ENCODE measurements at regions not wholly inside any gene's neighbourhood (a gene's known extent, or its start where the extent isn't known, plus 50 kb on each side); places are given as distances from the start of the nearest gene placed in this dataset.

- Mint-ChIP-seq H3K9me3 (no peaks in the 10 kb centered on the region), H3K27ac (no peak overlapping the region), H3K36me3 (no peaks in the 10 kb centered on the region), H3K4me3 (no peak overlapping the region), H3K4me1 (no peaks in the 10 kb centered on the region)
- DNase-seq (ENCODE audit: low spot score in 2 of 2) (no peak), ATAC-seq (no peak)
These were observed 177.8 kb downstream of the GXYLT1 start for GRCh38 chr12:41966916-41967315.

GRCh38 chr12:41966001-41966400, 178.7 kb downstream of the GXYLT1 start:
- no peak for ATAC-seq
- no peak for DNase-seq (ENCODE audit: low spot score in 2 of 2)
- no peak overlapping the region for H3K27ac Mint-ChIP-seq
- no peak overlapping the region for H3K4me3 Mint-ChIP-seq
- H3K9me3 Mint-ChIP-seq: no peaks in the 10 kb centered on the region
- no peaks in the 10 kb centered on the region for H3K4me1 Mint-ChIP-seq
- no peaks in the 10 kb centered on the region for H3K36me3 Mint-ChIP-seq

GRCh38 chr12:41963398-41963797, 181.3 kb downstream of the GXYLT1 start:
- DNase-seq (ENCODE audit: low spot score in 2 of 2): no peak
- Mint-ChIP-seq H3K4me1 (no peaks in the 10 kb centered on the region), H3K27ac (no peak overlapping the region), H3K4me3 (no peak overlapping the region), H3K36me3 (no peaks in the 10 kb centered on the region), H3K9me3 (no peaks in the 10 kb centered on the region)
- ATAC-seq: no peak

GRCh38 chr12:41962171-41962572, 182.5 kb downstream of the GXYLT1 start:
- Mint-ChIP-seq H3K9me3 (no peaks in the 10 kb centered on the region), H3K4me3 (no peak overlapping the region), H3K27ac (no peak overlapping the region), H3K4me1 (no peaks in the 10 kb centered on the region), H3K36me3 (no peaks in the 10 kb centered on the region)
- DNase-seq (ENCODE audit: low spot score in 2 of 2) (no peak), ATAC-seq (no peak)

- ATAC-seq (no peak), DNase-seq (ENCODE audit: low spot score in 2 of 2) (no peak)
- H3K9me3 Mint-ChIP-seq: no peaks in the 10 kb centered on the region
- H3K4me3 Mint-ChIP-seq: no peak overlapping the region
- no peaks in the 10 kb centered on the region for H3K36me3 Mint-ChIP-seq
- no peaks in the 10 kb centered on the region for H3K4me1 Mint-ChIP-seq
- no peak overlapping the region for H3K27ac Mint-ChIP-seq
These were observed 185.4 kb downstream of the GXYLT1 start for GRCh38 chr12:41959271-41959670.

- no peaks in the 10 kb centered on the region for H3K36me3 Mint-ChIP-seq
- DNase-seq (ENCODE audit: low spot score in 2 of 2): no peak
- no peak for ATAC-seq
- no peaks in the 10 kb centered on the region for H3K9me3 Mint-ChIP-seq
- H3K4me3 Mint-ChIP-seq: no peak overlapping the region
- no peak overlapping the region for H3K27ac Mint-ChIP-seq
- no peaks in the 10 kb centered on the region for H3K4me1 Mint-ChIP-seq
These were observed 188.3 kb downstream of the GXYLT1 start for GRCh38 chr12:41956353-41956752.

- Mint-ChIP-seq H3K9me3 (peaks cover 3% of the 10 kb centered on the region), H3K36me3 (no peaks in the 10 kb centered on the region), H3K4me3 (no peak overlapping the region), H3K27ac (no peak overlapping the region), H3K4me1 (no peaks in the 10 kb centered on the region)
- no peak for ATAC-seq
- DNase-seq (ENCODE audit: low spot score in 2 of 2): no peak
These were observed 194.2 kb downstream of the GXYLT1 start for GRCh38 chr12:41950455-41950854.

GRCh38 chr12:41946106-41946505, 198.6 kb downstream of the GXYLT1 start:
- H3K4me3 Mint-ChIP-seq: no peak overlapping the region
- no peaks in the 10 kb centered on the region for H3K36me3 Mint-ChIP-seq
- H3K27ac Mint-ChIP-seq: no peak overlapping the region
- H3K9me3 Mint-ChIP-seq: peaks cover 6% of the 10 kb centered on the region
- ATAC-seq (no peak), DNase-seq (ENCODE audit: low spot score in 2 of 2) (no peak)
- H3K4me1 Mint-ChIP-seq: no peaks in the 10 kb centered on the region

GRCh38 chr12:41944216-41944615, 200.5 kb downstream of the GXYLT1 start:
- no peak for DNase-seq (ENCODE audit: low spot score in 2 of 2)
- Mint-ChIP-seq H3K9me3 (peaks cover 6% of the 10 kb centered on the region), H3K4me3 (no peak overlapping the region), H3K27ac (no peak overlapping the region), H3K36me3 (no peaks in the 10 kb centered on the region), H3K4me1 (no peaks in the 10 kb centered on the region)
- no peak for ATAC-seq

- no peaks in the 10 kb centered on the region for H3K36me3 Mint-ChIP-seq
- no peak overlapping the region for H3K4me3 Mint-ChIP-seq
- no peak for DNase-seq (ENCODE audit: low spot score in 2 of 2)
- no peak overlapping the region for H3K27ac Mint-ChIP-seq
- H3K4me1 Mint-ChIP-seq: no peaks in the 10 kb centered on the region
- peaks cover 6% of the 10 kb centered on the region for H3K9me3 Mint-ChIP-seq
- no peak for ATAC-seq
These were observed 201.0 kb downstream of the GXYLT1 start for GRCh38 chr12:41943671-41944070.

GRCh38 chr12:41942354-41942753, 202.3 kb downstream of the GXYLT1 start:
- no peak for ATAC-seq
- no peaks in the 10 kb centered on the region for H3K36me3 Mint-ChIP-seq
- H3K9me3 Mint-ChIP-seq: peaks cover 6% of the 10 kb centered on the region
- no peak overlapping the region for H3K27ac Mint-ChIP-seq
- no peak overlapping the region for H3K4me3 Mint-ChIP-seq
- DNase-seq (ENCODE audit: low spot score in 2 of 2): no peak
- no peaks in the 10 kb centered on the region for H3K4me1 Mint-ChIP-seq

GRCh38 chr12:41941079-41941478, 203.6 kb downstream of the GXYLT1 start:
- Mint-ChIP-seq H3K4me3 (no peak overlapping the region), H3K27ac (no peak overlapping the region)
- no peak for ATAC-seq

GRCh38 chr12:41940571-41940970, 204.1 kb downstream of the GXYLT1 start:
- Mint-ChIP-seq H3K9me3 (peaks cover 3% of the 10 kb centered on the region), H3K4me1 (no peaks in the 10 kb centered on the region), H3K27ac (no peak overlapping the region), H3K4me3 (no peak overlapping the region), H3K36me3 (no peaks in the 10 kb centered on the region)
- no peak for ATAC-seq
- no peak for DNase-seq (ENCODE audit: low spot score in 2 of 2)

More at GRCh38 chr12:41941079-41941478, 203.6 kb downstream of the GXYLT1 start:
- no peaks in the 10 kb centered on the region for H3K4me1 Mint-ChIP-seq
- H3K9me3 Mint-ChIP-seq: peaks cover 3% of the 10 kb centered on the region
- no peak for DNase-seq (ENCODE audit: low spot score in 2 of 2)
- H3K36me3 Mint-ChIP-seq: no peaks in the 10 kb centered on the region

- ATAC-seq: no peak
- no peak for DNase-seq (ENCODE audit: low spot score in 2 of 2)
- Mint-ChIP-seq H3K4me1 (peaks cover 6% of the 10 kb centered on the region), H3K9me3 (no peaks in the 10 kb centered on the region), H3K27ac (no peak overlapping the region), H3K4me3 (no peak overlapping the region), H3K36me3 (no peaks in the 10 kb centered on the region)
These were observed 208.3 kb downstream of the GXYLT1 start for GRCh38 chr12:41936333-41936732.

- DNase-seq (ENCODE audit: low spot score in 2 of 2) (no peak), ATAC-seq (no peak)
- H3K9me3 Mint-ChIP-seq: no peaks in the 10 kb centered on the region
- H3K27ac Mint-ChIP-seq: no peak overlapping the region
- peaks cover 6% of the 10 kb centered on the region for H3K4me1 Mint-ChIP-seq
- no peaks in the 10 kb centered on the region for H3K36me3 Mint-ChIP-seq
- no peak overlapping the region for H3K4me3 Mint-ChIP-seq
These were observed 208.8 kb downstream of the GXYLT1 start for GRCh38 chr12:41935911-41936310.

- ATAC-seq (peak; percentile 54), DNase-seq (ENCODE audit: low spot score in 2 of 2) (no peak)
- peaks cover 6% of the 10 kb centered on the region for H3K4me1 Mint-ChIP-seq
- H3K36me3 Mint-ChIP-seq: no peaks in the 10 kb centered on the region
- H3K4me3 Mint-ChIP-seq: peak overlapping the region; percentile 60
- H3K27ac Mint-ChIP-seq: no peak overlapping the region
- no peaks in the 10 kb centered on the region for H3K9me3 Mint-ChIP-seq
These were observed 212.1 kb downstream of the GXYLT1 start for GRCh38 chr12:41932470-41932991.

GRCh38 chr12:41930866-41931437, 213.7 kb downstream of the GXYLT1 start:
- Mint-ChIP-seq H3K4me3 (no peak overlapping the region), H3K36me3 (no peaks in the 10 kb centered on the region), H3K9me3 (no peaks in the 10 kb centered on the region), H3K4me1 (peaks cover 6% of the 10 kb centered on the region), H3K27ac (no peak overlapping the region)
- DNase-seq (ENCODE audit: low spot score in 2 of 2) (no peak), ATAC-seq (no peak)

Measured in stimulated activated effector memory CD8-positive, alpha-beta T cell treated with anti-CD3 and anti-CD28 coated beads, Interleukin-12 subunit alpha, Interleukin-12 subunit beta, amount 100 ng/mL, for 72 hours (primary cell).